Calu3 (cell line): ENCODE measurements at regions not wholly inside any gene's neighbourhood (a gene's known extent, or its start where the extent isn't known, plus 50 kb on each side); places are given as distances from the start of the nearest gene placed in this dataset.

Experiments
- BruUV-seq: library from RNA; stranded (reverse); fragments of 400-500 nt; replicated peaks from 2 replicates; lab custom pipeline; 2021; lab: Mats Ljungman, UMichigan
- CTCF ChIA-PET: fragments of 300-600 bp; sonication (Branson Sonifier 250); formaldehyde crosslinking; loops from one replicate; lab custom pipeline; 2022; ENCODE audit warnings: antibody characterized with exemption; lab: Charles Lee
- DNase-seq: peaks from one replicate; pipeline ENCODE4 v3.0.0; 2022
- H3K27ac Mint-ChIP-seq: one replicate; pipeline ENCODE4 v1.8.0; 2022; ENCODE audit warnings: mixed read lengths; ENCODE audit not compliant: unreplicated experiment
- H3K27me3 Mint-ChIP-seq: one replicate; pipeline ENCODE4 v1.8.0; 2022; ENCODE audit warnings: mixed read lengths; ENCODE audit not compliant: unreplicated experiment
- H3K36me3 Mint-ChIP-seq: one replicate; pipeline ENCODE4 v1.8.0; 2022; ENCODE audit warnings: mild to moderate bottlenecking, moderate library complexity, mixed read lengths; ENCODE audit not compliant: insufficient read depth, unreplicated experiment
- H3K4me1 Mint-ChIP-seq: one replicate; pipeline ENCODE4 v1.8.0; 2022; ENCODE audit warnings: mild to moderate bottlenecking, low read depth, mixed read lengths; ENCODE audit not compliant: unreplicated experiment
- H3K4me3 Mint-ChIP-seq: one replicate; pipeline ENCODE4 v1.8.0; 2022; ENCODE audit warnings: mild to moderate bottlenecking, low read depth, moderate library complexity, mixed read lengths; ENCODE audit not compliant: unreplicated experiment
- H3K9me3 Mint-ChIP-seq: one replicate; pipeline ENCODE4 v1.8.0; 2022; ENCODE audit warnings: low read depth, mixed read lengths; ENCODE audit not compliant: unreplicated experiment
- CTCF ChIP-seq: fragments of 200-600 bp; IDR thresholded peaks from one replicate; pipeline ENCODE4 v1.8.0; 2022; ENCODE audit warnings: antibody characterized with exemption; ENCODE audit not compliant: unreplicated experiment
- intact Hi-C: fragments of 100-400 bp; cut with micrococcal nuclease; formaldehyde crosslinking; loops from one replicate; pipeline ENCODE4 v1.10.0; 2022; ENCODE audit not compliant: unreplicated experiment

GRCh38 chr18:45557287-45557686, 58.0 kb upstream of the SLC14A2 start:
- Mint-ChIP-seq H3K4me3 (no peak overlapping the region), H3K4me1 (no peaks in the 10 kb centered on the region), H3K9me3 (no peaks in the 10 kb centered on the region), H3K27ac (no peak overlapping the region), H3K27me3 (peaks cover 24% of the 10 kb centered on the region), H3K36me3 (no peaks in the 10 kb centered on the region)
- no peak for TF ChIP-seq CTCF
- CTCF ChIA-PET = no interaction called here
- no TSS peak for BruUV-seq
- intact Hi-C loops = no loop called here
- DNase-seq = no peak

- H3K4me3 Mint-ChIP-seq = no peak overlapping the region
- TF ChIP-seq CTCF = no peak
- BruUV-seq = no TSS peak
- H3K9me3 Mint-ChIP-seq = no peaks in the 10 kb centered on the region
- H3K36me3 Mint-ChIP-seq = no peaks in the 10 kb centered on the region
- no peaks in the 10 kb centered on the region for H3K4me1 Mint-ChIP-seq
- CTCF ChIA-PET = no interaction called here
- peaks cover 19% of the 10 kb centered on the region for H3K27me3 Mint-ChIP-seq
- DNase-seq = no peak
- H3K27ac Mint-ChIP-seq = no peak overlapping the region
- intact Hi-C loops = no loop called here
Measured at GRCh38 chr18:45557779-45558178, 57.5 kb upstream of the SLC14A2 start.

GRCh38 chr18:45559258-45559657, 56.0 kb upstream of the SLC14A2 start:
- no TSS peak for BruUV-seq
- Mint-ChIP-seq H3K9me3 (no peaks in the 10 kb centered on the region), H3K4me3 (no peak overlapping the region), H3K27ac (no peak overlapping the region), H3K4me1 (no peaks in the 10 kb centered on the region), H3K36me3 (no peaks in the 10 kb centered on the region), H3K27me3 (peaks cover 9% of the 10 kb centered on the region)
- CTCF ChIA-PET = no interaction called here
- no peak for TF ChIP-seq CTCF
- DNase-seq = no peak
- intact Hi-C loops = no loop called here

GRCh38 chr18:45560870-45561269, 54.4 kb upstream of the SLC14A2 start:
- DNase-seq = no peak
- no peak for TF ChIP-seq CTCF
- intact Hi-C loops = no loop called here
- no TSS peak for BruUV-seq
- H3K4me1 Mint-ChIP-seq = no peaks in the 10 kb centered on the region
- no peaks in the 10 kb centered on the region for H3K9me3 Mint-ChIP-seq
- H3K36me3 Mint-ChIP-seq = no peaks in the 10 kb centered on the region
- H3K27ac Mint-ChIP-seq = no peak overlapping the region
- no peak overlapping the region for H3K4me3 Mint-ChIP-seq
- H3K27me3 Mint-ChIP-seq = peaks cover 21% of the 10 kb centered on the region
- CTCF ChIA-PET = no interaction called here
